MCF 10A (cell line): ENCODE measurements at regions not wholly inside any gene's neighbourhood (a gene's known extent, or its start where the extent isn't known, plus 50 kb on each side); places are given as distances from the start of the nearest gene placed in this dataset.

Experiments used
- BruUV-seq: library from RNA; stranded (reverse); fragments of 400-500 nt; replicated peaks from 2 replicates; lab custom pipeline; 2021; lab: Mats Ljungman, UMichigan
- CTCF ChIA-PET: fragments of 300-600 bp; sonication (Branson Sonifier 250); formaldehyde crosslinking; extraction: SDS; loops from one replicate; lab custom pipeline; 2021; ENCODE audit warnings: antibody characterized with exemption, inconsistent platforms; lab: Yijun Ruan, JAX
- POLR2A ChIA-PET: fragments of 300-600, 350-650 bp; sonication (Branson Sonifier 250); formaldehyde crosslinking; extraction: SDS; loops from one replicate; lab custom pipeline; 2020; ENCODE audit warnings: antibody characterized with exemption, inconsistent platforms; lab: Yijun Ruan, JAX
- DNase-seq: peaks from one replicate; pipeline ENCODE4 v3.0.0-alpha.2; 2018; ENCODE audit not compliant: unreplicated experiment
- H3K27ac Mint-ChIP-seq: one replicate; pipeline ENCODE4 v1.8.0; 2022; ENCODE audit warnings: mild to moderate bottlenecking, low read depth, mixed read lengths; ENCODE audit not compliant: unreplicated experiment
- H3K27me3 Mint-ChIP-seq: one replicate; pipeline ENCODE4 v1.8.0; 2022; ENCODE audit warnings: mixed read lengths; ENCODE audit not compliant: insufficient read depth, unreplicated experiment
- H3K36me3 Mint-ChIP-seq: one replicate; pipeline ENCODE4 v1.8.0; 2022; ENCODE audit warnings: mild to moderate bottlenecking, moderate library complexity, mixed read lengths; ENCODE audit not compliant: insufficient read depth, unreplicated experiment
- H3K4me1 Mint-ChIP-seq: one replicate; pipeline ENCODE4 v1.8.0; 2022; ENCODE audit warnings: mixed read lengths; ENCODE audit not compliant: insufficient read depth, unreplicated experiment
- H3K4me3 Mint-ChIP-seq: one replicate; pipeline ENCODE4 v1.8.0; 2022; ENCODE audit warnings: mild to moderate bottlenecking, moderate library complexity, mixed read lengths; ENCODE audit not compliant: unreplicated experiment
- H3K9me3 Mint-ChIP-seq: one replicate; pipeline ENCODE4 v1.8.0; 2022; ENCODE audit warnings: mixed read lengths; ENCODE audit not compliant: unreplicated experiment
- CTCF ChIP-seq: fragments of 200-600 bp; IDR thresholded peaks from one replicate; pipeline ENCODE4 v1.8.0; 2022; ENCODE audit warnings: antibody characterized with exemption, mild to moderate bottlenecking; ENCODE audit not compliant: unreplicated experiment
- intact Hi-C: fragments of 100-400 bp; cut with micrococcal nuclease; formaldehyde crosslinking; loops from 2 replicates; pipeline ENCODE4 v1.14.1; 2022

- Mint-ChIP-seq H3K4me3 (no peak overlapping the region), H3K27ac (no peak overlapping the region), H3K27me3 (peaks cover 19% of the 10 kb centered on the region), H3K9me3 (no peaks in the 10 kb centered on the region), H3K4me1 (no peaks in the 10 kb centered on the region), H3K36me3 (no peaks in the 10 kb centered on the region)
- no peak for DNase-seq
- ChIA-PET CTCF (interaction anchor here (0.6 to 1.0 kb wide), 2 partner anchors 63 to 203 kb away, joined by 3 to 4 read pairs; no protein-coding TSS in a partner anchor), POLR2A (no interaction called here)
- BruUV-seq, result no TSS peak
- intact Hi-C loops, result no loop called here
- no peak for TF ChIP-seq CTCF
These were observed 283.7 kb upstream of the NR4A3 start for GRCh38 chr9:99537996-99538395.

- CTCF ChIA-PET, result interaction anchor here (0.9 kb wide), 1 partner anchor 139 kb away, joined by 3 read pairs; no protein-coding TSS in a partner anchor
- POLR2A ChIA-PET, result no interaction called here
- BruUV-seq, result no TSS peak
- no peaks in the 10 kb centered on the region for H3K4me1 Mint-ChIP-seq
- intact Hi-C loops, result no loop called here
- H3K27ac Mint-ChIP-seq, result no peak overlapping the region
- DNase-seq, result no peak
- TF ChIP-seq CTCF, result no peak
- peaks cover 21% of the 10 kb centered on the region for H3K27me3 Mint-ChIP-seq
- no peaks in the 10 kb centered on the region for H3K9me3 Mint-ChIP-seq
- H3K36me3 Mint-ChIP-seq, result no peaks in the 10 kb centered on the region
- H3K4me3 Mint-ChIP-seq, result no peak overlapping the region
These were observed 277.2 kb upstream of the NR4A3 start for GRCh38 chr9:99544526-99544925.

- Mint-ChIP-seq H3K27ac (no peak overlapping the region), H3K4me3 (no peak overlapping the region), H3K9me3 (peaks cover 7% of the 10 kb centered on the region), H3K27me3 (peaks cover 31% of the 10 kb centered on the region), H3K4me1 (no peaks in the 10 kb centered on the region), H3K36me3 (no peaks in the 10 kb centered on the region)
- no peak for TF ChIP-seq CTCF
- intact Hi-C loops, result no loop called here
- DNase-seq, result no peak
- POLR2A ChIA-PET, result no interaction called here
- CTCF ChIA-PET, result interaction anchor here (1.0 kb wide), 1 partner anchor 8 kb away, joined by 3 read pairs; no protein-coding TSS in a partner anchor
- no TSS peak for BruUV-seq
These were observed 272.2 kb upstream of the NR4A3 start for GRCh38 chr9:99549441-99549840.

GRCh38 chr9:99555792-99556191, 265.9 kb upstream of the NR4A3 start:
- H3K4me1 Mint-ChIP-seq, result no peaks in the 10 kb centered on the region
- POLR2A ChIA-PET, result no interaction called here
- H3K9me3 Mint-ChIP-seq, result peaks cover 7% of the 10 kb centered on the region
- intact Hi-C loops, result no loop called here
- no peak for DNase-seq
- no peak for TF ChIP-seq CTCF
- no peak overlapping the region for H3K4me3 Mint-ChIP-seq
- H3K27ac Mint-ChIP-seq, result no peak overlapping the region
- peaks cover 43% of the 10 kb centered on the region for H3K27me3 Mint-ChIP-seq
- BruUV-seq, result no TSS peak
- CTCF ChIA-PET, result interaction anchor here (0.5 to 1.0 kb wide), 2 partner anchors 14 to 15 kb away, joined by 3 read pairs; no protein-coding TSS in a partner anchor
- H3K36me3 Mint-ChIP-seq, result no peaks in the 10 kb centered on the region
